Upper lobe of right lung (tissue), 1 donor: ENCODE measurements at regions not wholly inside any gene's neighbourhood (a gene's known extent, or its start where the extent isn't known, plus 50 kb on each side); places are given as distances from the start of the nearest gene placed in this dataset.

Experiments
- ATAC-seq: fragments of 200-7000 bp; cut with Tn5 transposase; one replicate; pipeline ENCODE4 v1.9.1; 2020; ENCODE audit warnings: mild to moderate bottlenecking, moderate library complexity
- DNase-seq: peaks from one replicate; pipeline ENCODE4 v3.0.0-alpha.2; 2020
- H3K27ac ChIP-seq: fragments of 200-600 bp; one replicate; pipeline ENCODE4 v1.8.0; 2022
- H3K27me3 ChIP-seq: fragments of 200-600 bp; one replicate; pipeline ENCODE4 v1.8.0; 2022; ENCODE audit warnings: mild to moderate bottlenecking
- H3K36me3 ChIP-seq: fragments of 200-600 bp; one replicate; pipeline ENCODE4 v1.8.0; 2022
- H3K4me1 ChIP-seq: fragments of 200-600 bp; one replicate; pipeline ENCODE4 v1.8.0; 2022
- H3K4me3 ChIP-seq: fragments of 200-600 bp; one replicate; pipeline ENCODE4 v1.8.0; 2022; ENCODE audit warnings: mild to moderate bottlenecking
- H3K9me3 ChIP-seq: fragments of 200-600 bp; one replicate; pipeline ENCODE4 v1.8.0; 2022
- CTCF ChIP-seq: fragments of 200-600 bp; IDR thresholded peaks from one replicate; pipeline ENCODE4 v1.8.0; 2022; ENCODE audit warnings: antibody characterized with exemption
- intact Hi-C: fragments of 100-400 bp; cut with DNase I; formaldehyde crosslinking; loops from one replicate; pipeline ENCODE4 v1.11.0; 2022
- donor health status: DM: no; HTN: yes; CAD: no; lungs with severe emphysema.

DNA sequence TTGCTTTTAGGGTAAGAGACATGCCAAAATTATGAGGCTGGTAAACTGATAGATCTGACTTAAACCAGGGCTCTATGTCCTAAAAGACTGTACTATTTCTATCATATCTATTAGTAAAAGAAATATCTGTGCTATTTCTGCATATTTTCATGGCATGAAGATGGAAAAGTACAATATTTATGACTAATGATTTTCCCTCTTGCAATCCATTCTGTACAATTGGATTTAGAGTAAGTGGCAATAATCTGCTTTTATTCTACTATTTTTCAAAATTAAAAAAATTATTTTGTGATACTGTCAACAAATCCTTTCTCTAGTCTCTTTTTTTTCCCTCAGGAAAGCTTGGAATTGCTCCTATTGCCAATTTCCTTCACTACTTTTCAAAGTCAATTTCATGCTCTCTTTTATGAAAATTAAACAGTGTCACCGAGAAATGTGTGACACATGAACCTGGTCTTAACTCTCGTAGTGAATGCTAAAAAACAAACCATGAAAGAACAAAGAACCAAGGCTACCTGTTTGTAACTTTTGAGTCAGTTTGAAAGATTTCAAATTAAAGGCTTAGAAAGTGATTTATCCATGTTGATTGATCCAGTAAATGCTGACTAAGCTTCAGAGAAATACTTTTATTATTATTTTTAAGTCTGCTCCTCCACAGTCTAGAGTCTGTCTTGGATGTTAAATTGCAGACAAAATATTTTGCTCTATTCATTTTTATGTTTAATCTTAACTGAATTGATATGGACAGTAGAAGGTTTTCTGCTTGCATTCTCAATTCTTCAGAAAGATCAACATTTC, 262.7 kb upstream of the CHRM2 start:
- no peak for TF ChIP-seq CTCF
- Histone ChIP-seq H3K9me3 (no peaks in the 10 kb centered on the region), H3K4me1 (no peaks in the 10 kb centered on the region), H3K4me3 (no peak overlapping the region), H3K36me3 (no peaks in the 10 kb centered on the region), H3K27ac (no peak overlapping the region), H3K27me3 (no peaks in the 10 kb centered on the region)
- intact Hi-C loops = no loop called here
- ATAC-seq (no peak), DNase-seq (no peak)

DNA sequence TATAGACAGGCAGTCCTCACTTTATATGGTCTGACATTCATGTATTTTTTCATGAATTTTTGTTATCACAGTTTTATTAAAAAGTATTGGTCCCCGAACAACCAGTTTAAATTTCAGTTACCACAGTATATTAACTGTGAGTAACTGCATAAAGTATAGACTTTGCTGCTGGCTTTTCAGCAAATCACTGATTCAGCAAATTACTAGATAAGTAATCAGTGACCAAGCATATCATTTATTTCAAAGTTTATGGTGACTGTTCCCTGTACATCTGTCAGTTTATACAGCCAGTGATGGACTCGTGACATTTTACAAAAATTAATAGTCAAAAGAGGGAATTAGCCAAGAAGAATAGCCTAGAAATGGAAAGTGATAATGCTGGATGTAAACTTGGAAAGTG, 266.7 kb upstream of the CHRM2 start:
- Histone ChIP-seq H3K4me1 (no peaks in the 10 kb centered on the region), H3K27me3 (no peaks in the 10 kb centered on the region), H3K4me3 (no peak overlapping the region), H3K27ac (no peak overlapping the region), H3K9me3 (no peaks in the 10 kb centered on the region), H3K36me3 (no peaks in the 10 kb centered on the region)
- ATAC-seq (no peak), DNase-seq (no peak)
- TF ChIP-seq CTCF = no peak
- intact Hi-C loops = no loop called here

- DNase-seq (no peak), ATAC-seq (no peak)
- Histone ChIP-seq H3K9me3 (no peaks in the 10 kb centered on the region), H3K36me3 (no peaks in the 10 kb centered on the region), H3K27ac (no peak overlapping the region), H3K4me1 (no peaks in the 10 kb centered on the region), H3K27me3 (no peaks in the 10 kb centered on the region), H3K4me3 (no peak overlapping the region)
- intact Hi-C loops = no loop called here
- TF ChIP-seq CTCF = no peak
These were observed 268.0 kb upstream of the CHRM2 start for GRCh38 chr7:136600475-136600874.

- Histone ChIP-seq H3K27me3 (no peaks in the 10 kb centered on the region), H3K9me3 (peaks cover under 1% of the 10 kb centered on the region), H3K27ac (no peak overlapping the region), H3K4me3 (no peak overlapping the region), H3K36me3 (no peaks in the 10 kb centered on the region), H3K4me1 (no peaks in the 10 kb centered on the region)
- intact Hi-C loops = no loop called here
- no peak for TF ChIP-seq CTCF
- DNase-seq = no peak
- no peak for ATAC-seq
These were observed 273.7 kb upstream of the CHRM2 start for GRCh38 chr7:136594739-136595144.

GRCh38 chr7:136588216-136588615, 280.2 kb upstream of the CHRM2 start:
- H3K27ac ChIP-seq = no peak overlapping the region
- intact Hi-C loops = no loop called here
- H3K9me3 ChIP-seq = peaks cover 3% of the 10 kb centered on the region
- H3K4me1 ChIP-seq = no peaks in the 10 kb centered on the region
- TF ChIP-seq CTCF = no peak
- H3K36me3 ChIP-seq = no peaks in the 10 kb centered on the region
- no peak overlapping the region for H3K4me3 ChIP-seq
- ATAC-seq (no peak), DNase-seq (no peak)
- H3K27me3 ChIP-seq = no peaks in the 10 kb centered on the region
